Neuronal stem cell (in vitro differentiated cells): ENCODE measurements at regions not wholly inside any gene's neighbourhood (a gene's known extent, or its start where the extent isn't known, plus 50 kb on each side); places are given as distances from the start of the nearest gene placed in this dataset.

ENCODE experiments used
- DNase-seq: peaks from one replicate; pipeline ENCODE4 v3.0.0-alpha.2; 2013; ENCODE audit warnings: low spot score
- H2AFZ ChIP-seq: one replicate; pipeline ENCODE4 v1.6.1; 2013; ENCODE audit warnings: mild to moderate bottlenecking, low read length, inconsistent platforms
- H2AK5ac ChIP-seq: 2 replicates; pipeline ENCODE4 v1.6.1; 2013; ENCODE audit warnings: low read depth, mild to moderate bottlenecking, inconsistent platforms, low read length, moderate library complexity, mixed read lengths
- H2BK120ac ChIP-seq: 2 replicates; pipeline ENCODE4 v1.6.1; 2013; ENCODE audit warnings: low read depth, mild to moderate bottlenecking, inconsistent platforms, low read length, moderate library complexity, mixed read lengths
- H2BK12ac ChIP-seq: one replicate; pipeline ENCODE4 v1.6.1; 2013; ENCODE audit warnings: low read length, inconsistent platforms
- H2BK15ac ChIP-seq: 2 replicates; pipeline ENCODE4 v1.6.1; 2013; ENCODE audit warnings: mild to moderate bottlenecking, low read length, inconsistent platforms, mixed read lengths
- H2BK5ac ChIP-seq: one replicate; pipeline ENCODE4 v1.6.1; 2013; ENCODE audit warnings: inconsistent platforms, mild to moderate bottlenecking, low read length, moderate library complexity
- H3K14ac ChIP-seq: one replicate; pipeline ENCODE4 v1.6.1; 2013; ENCODE audit warnings: low read length, inconsistent platforms
- H3K18ac ChIP-seq: 2 replicates; pipeline ENCODE4 v1.6.1; 2013; ENCODE audit warnings: low read length, inconsistent platforms
- H3K23ac ChIP-seq: 2 replicates; pipeline ENCODE4 v1.6.1; 2013; ENCODE audit warnings: low read depth, mild to moderate bottlenecking, mixed read lengths, low read length, inconsistent platforms; ENCODE audit not compliant: poor library complexity
- H3K27ac ChIP-seq: replicated peaks from 3 replicates; pipeline ENCODE4 v1.5.1; 2013; ENCODE audit warnings: low read length, inconsistent platforms
- H3K27me3 ChIP-seq, 3 experiments: 2 replicates each; pipeline ENCODE4 v1.6.1; 2013; ENCODE audit warnings: low read length in 3 of 3, mild to moderate bottlenecking in 2 of 3, inconsistent platforms in 1 of 3, low read depth in 1 of 3, mixed read lengths in 1 of 3, moderate library complexity in 1 of 3; ENCODE audit not compliant: control insufficient read depth in 3 of 3, insufficient read depth in 3 of 3
- H3K36me3 ChIP-seq, 2 donors: replicated peaks in 1 of 2; 2 replicates each; pipeline ENCODE4 v1.6.1; 2013; ENCODE audit warnings: low read length in 2 of 2; ENCODE audit not compliant: control insufficient read depth in 2 of 2, insufficient read depth in 2 of 2
- H3K4ac ChIP-seq: 2 replicates; pipeline ENCODE4 v1.6.1; 2013; ENCODE audit warnings: inconsistent platforms, mild to moderate bottlenecking, low read length, moderate library complexity
- H3K4me1 ChIP-seq, 2 donors: 1 replicate in 1 of 2; 2 replicates in 1 of 2; pipeline ENCODE4 v1.6.1; 2013; ENCODE audit warnings: low read length in 2 of 2, low read depth in 1 of 2; ENCODE audit not compliant: control insufficient read depth in 2 of 2, insufficient read depth in 1 of 2
- H3K4me2 ChIP-seq: one replicate; pipeline ENCODE4 v1.6.1; 2013; ENCODE audit warnings: mild to moderate bottlenecking, low read length, inconsistent platforms; ENCODE audit not compliant: insufficient read depth, poor library complexity, severe bottlenecking
- H3K4me3 ChIP-seq, 2 donors: 2 replicates each; pipeline ENCODE4 v1.5.1; 2013; ENCODE audit warnings: low read length in 2 of 2, mild to moderate bottlenecking in 2 of 2, inconsistent platforms in 1 of 2, moderate library complexity in 1 of 2
- H3K79me1 ChIP-seq: one replicate; pipeline ENCODE4 v1.6.1; 2013; ENCODE audit warnings: low read depth, mild to moderate bottlenecking, inconsistent platforms, low read length, moderate library complexity
- H3K9ac ChIP-seq: one replicate; pipeline ENCODE4 v1.6.1; 2013; ENCODE audit warnings: mild to moderate bottlenecking, low read depth, low read length, inconsistent platforms; ENCODE audit not compliant: poor library complexity
- H3K9me3 ChIP-seq, 2 donors: replicated peaks in 1 of 2; 2 replicates each; pipeline versions ENCODE3 to v1.6.1; 2013; ENCODE audit warnings: low read length in 2 of 2, mild to moderate bottlenecking in 2 of 2, inconsistent platforms in 1 of 2, low read depth in 1 of 2, mixed read lengths in 1 of 2, moderate library complexity in 1 of 2; ENCODE audit not compliant: control insufficient read depth in 2 of 2, insufficient read depth in 1 of 2
- H4K8ac ChIP-seq: one replicate; pipeline ENCODE4 v1.6.1; 2013; ENCODE audit warnings: low read depth, mild to moderate bottlenecking, inconsistent platforms, low read length, moderate library complexity
- H4K91ac ChIP-seq: one replicate; pipeline ENCODE4 v1.6.1; 2013; ENCODE audit warnings: low read length, low read depth, mild to moderate bottlenecking, inconsistent platforms; ENCODE audit not compliant: poor library complexity
- WGBS, 2 donors: extraction: QIAGEN DNeasy Blood & Tissue Kit; methylation state at CpG; one replicate each; pipeline ENCODE4 v1.1.7; 2013; ENCODE audit warnings: missing lambda C conversion rate in 2 of 2, mixed read lengths in 1 of 2; ENCODE audit not compliant: insufficient read length in 2 of 2, insufficient replicate concordance in 1 of 2; ENCODE audit errors: extremely low coverage in 2 of 2; 5-methylcytosine and 5-hydroxymethylcytosine counted together

GRCh38 chr6:120355822-120356221 lies 978.5 kb downstream of the TBC1D32 start:
- Histone ChIP-seq H3K27me3 (no peaks in the 10 kb centered on the region), H4K8ac (no peak overlapping the region)
- WGBS, 2 donors = no CpG with 5 or more reads among the region's 1 CpG

GRCh38 chr6:120354452-120355098 lies 979.7 kb downstream of the TBC1D32 start:
- H2BK5ac ChIP-seq = no peak overlapping the region
- no peaks in the 10 kb centered on the region for H3K9me3 ChIP-seq
- no peak overlapping the region for H3K27ac ChIP-seq
- no peak overlapping the region for H4K8ac ChIP-seq
- H3K4me2 ChIP-seq = no peak overlapping the region
- H2BK12ac ChIP-seq = no peak overlapping the region
- H2BK15ac ChIP-seq = no peak overlapping the region
- H3K27me3 ChIP-seq = no peaks in the 10 kb centered on the region
- no CpG with 5 or more reads among the region's 1 CpG for WGBS, 2 donors
- no peaks in the 10 kb centered on the region for H3K79me1 ChIP-seq
- no peak overlapping the region for H2AK5ac ChIP-seq
- no peaks in the 10 kb centered on the region for H3K4me1 ChIP-seq
- H3K9ac ChIP-seq = no peak overlapping the region
- H2BK120ac ChIP-seq = no peak overlapping the region
- H3K4ac ChIP-seq = no peak overlapping the region
- H2AFZ ChIP-seq = no peak overlapping the region
- H3K36me3 ChIP-seq = no peaks in the 10 kb centered on the region
- no peak overlapping the region for H3K23ac ChIP-seq
- no peak overlapping the region for H3K14ac ChIP-seq
- H3K18ac ChIP-seq = no peak overlapping the region
- no peak for DNase-seq
- H3K4me3 ChIP-seq = no peak overlapping the region
- H4K91ac ChIP-seq = no peak overlapping the region

More at GRCh38 chr6:120355822-120356221, 978.5 kb downstream of the TBC1D32 start:
- Histone ChIP-seq H3K4me2 (no peak overlapping the region), H3K36me3 (no peaks in the 10 kb centered on the region), H2AK5ac (no peak overlapping the region), H4K91ac (no peak overlapping the region), H3K79me1 (no peaks in the 10 kb centered on the region), H2BK120ac (no peak overlapping the region), H3K9me3 (no peaks in the 10 kb centered on the region), H3K4me1 (no peaks in the 10 kb centered on the region), H3K4ac (no peak overlapping the region), H3K9ac (no peak overlapping the region), H3K14ac (no peak overlapping the region), H3K4me3 (no peak overlapping the region), H2BK15ac (no peak overlapping the region), H2BK12ac (no peak overlapping the region), H3K18ac (no peak overlapping the region), H2BK5ac (no peak overlapping the region), H2AFZ (no peak overlapping the region), H3K23ac (no peak overlapping the region), H3K27ac (no peak overlapping the region)
- DNase-seq = no peak

GRCh38 chr6:120352491-120352890 lies 981.8 kb downstream of the TBC1D32 start:
- no peak overlapping the region for H3K23ac ChIP-seq
- H2BK5ac ChIP-seq = no peak overlapping the region
- H2BK12ac ChIP-seq = no peak overlapping the region
- no peak overlapping the region for H4K91ac ChIP-seq
- no peaks in the 10 kb centered on the region for H3K36me3 ChIP-seq
- H2AFZ ChIP-seq = no peak overlapping the region
- H3K14ac ChIP-seq = no peak overlapping the region
- H3K4ac ChIP-seq = no peak overlapping the region
- no peak overlapping the region for H2BK120ac ChIP-seq
- no peak overlapping the region for H4K8ac ChIP-seq
- H3K9me3 ChIP-seq = no peaks in the 10 kb centered on the region
- H2AK5ac ChIP-seq = no peak overlapping the region
- no peak overlapping the region for H3K4me2 ChIP-seq
- no peaks in the 10 kb centered on the region for H3K27me3 ChIP-seq
- no peak overlapping the region for H3K18ac ChIP-seq
- H3K4me3 ChIP-seq = no peak overlapping the region
- no peaks in the 10 kb centered on the region for H3K79me1 ChIP-seq
- H3K4me1 ChIP-seq = no peaks in the 10 kb centered on the region
- no peak overlapping the region for H3K9ac ChIP-seq
- no peak overlapping the region for H2BK15ac ChIP-seq
- no peak overlapping the region for H3K27ac ChIP-seq
- no peak for DNase-seq

GRCh38 chr6:120348926-120349325 lies 985.4 kb downstream of the TBC1D32 start:
- no peaks in the 10 kb centered on the region for H3K79me1 ChIP-seq
- H2BK12ac ChIP-seq = no peak overlapping the region
- no peaks in the 10 kb centered on the region for H3K27me3 ChIP-seq
- no peak overlapping the region for H2AK5ac ChIP-seq
- no CpG with 5 or more reads among the region's 2 CpGs for WGBS, 2 donors
- H3K14ac ChIP-seq = no peak overlapping the region
- no peak overlapping the region for H4K8ac ChIP-seq
- H3K9ac ChIP-seq = no peak overlapping the region
- H2AFZ ChIP-seq = no peak overlapping the region
- H4K91ac ChIP-seq = no peak overlapping the region
- no peak overlapping the region for H2BK5ac ChIP-seq
- no peak overlapping the region for H3K27ac ChIP-seq
- no peak overlapping the region for H3K4me2 ChIP-seq
- no peak overlapping the region for H3K23ac ChIP-seq
- no peaks in the 10 kb centered on the region for H3K9me3 ChIP-seq
- no peaks in the 10 kb centered on the region for H3K4me1 ChIP-seq
- no peaks in the 10 kb centered on the region for H3K36me3 ChIP-seq
- H2BK120ac ChIP-seq = no peak overlapping the region
- H3K4me3 ChIP-seq = no peak overlapping the region
- no peak for DNase-seq
- no peak overlapping the region for H3K4ac ChIP-seq
- H2BK15ac ChIP-seq = no peak overlapping the region
- no peak overlapping the region for H3K18ac ChIP-seq
